Epidermal melanocyte (primary cell): ENCODE measurements at regions not wholly inside any gene's neighbourhood (a gene's known extent, or its start where the extent isn't known, plus 50 kb on each side); places are given as distances from the start of the nearest gene placed in this dataset.

Source experiments
- DNase-seq: peaks from one replicate; pipeline ENCODE4 v3.0.0; 2011; ENCODE audit warnings: low spot score; ENCODE audit not compliant: insufficient read length

DNA sequence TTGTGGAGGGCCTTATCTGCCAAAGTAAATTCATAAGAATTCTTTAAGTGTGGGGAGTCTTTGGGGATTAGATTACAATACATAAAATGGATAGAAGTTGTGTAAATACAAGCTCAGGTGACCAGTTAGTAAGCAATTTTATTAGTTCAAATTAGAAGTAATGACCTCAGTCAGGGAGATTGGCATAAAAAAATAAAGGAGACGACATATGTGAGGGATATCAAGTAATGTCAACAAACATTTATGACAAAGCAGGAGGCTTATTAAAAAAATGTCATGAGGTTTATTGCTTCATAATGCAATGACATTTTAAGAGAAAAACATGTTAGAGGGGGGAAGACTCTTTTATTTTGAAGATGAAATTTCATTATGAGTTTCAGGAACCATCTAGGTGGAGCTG lies 1137.0 kb upstream of the PHF14 start:
- DNase-seq, result no peak

DNA sequence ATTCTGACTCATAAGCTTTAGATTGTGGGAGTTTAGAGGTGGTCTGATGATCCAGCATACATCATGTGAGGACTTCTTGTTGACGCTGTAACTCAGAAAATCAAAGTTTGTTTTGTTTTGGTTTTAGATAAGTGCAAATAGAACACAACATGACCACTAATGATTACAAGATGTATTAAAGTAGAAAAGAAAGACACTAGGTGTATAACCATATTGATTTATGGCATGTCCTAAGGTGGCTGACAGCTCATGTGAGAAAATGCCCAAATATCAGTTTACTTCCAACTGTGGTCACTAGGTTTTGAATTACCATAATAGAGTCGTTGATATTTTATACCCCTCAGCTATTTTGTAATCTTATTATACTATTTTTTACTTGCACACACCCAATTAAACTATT lies 1131.4 kb upstream of the PHF14 start:
- DNase-seq, result no peak

- DNase-seq, result no peak
Observed at GRCh38 chr7:9846902-9847301, 1126.8 kb upstream of the PHF14 start.

DNA sequence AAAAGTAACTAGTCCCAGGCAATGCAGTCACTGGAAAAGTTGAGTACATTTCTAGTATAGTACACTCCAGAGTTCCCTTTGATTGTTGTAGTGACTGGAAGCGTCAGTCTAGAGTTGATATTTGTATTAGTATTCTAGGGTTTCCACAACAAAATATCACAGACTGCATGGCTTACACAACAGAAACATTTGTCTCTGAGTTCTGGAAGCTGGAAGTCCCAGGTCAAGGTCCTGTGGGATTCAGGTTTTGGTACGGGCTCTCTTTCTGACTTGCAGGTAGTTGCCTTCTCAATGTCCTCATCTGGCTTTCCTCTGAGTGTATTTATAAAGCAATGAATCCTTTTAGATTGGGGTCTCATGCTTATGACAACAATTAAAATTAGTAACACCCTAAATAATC lies 1119.1 kb upstream of the PHF14 start:
- no peak for DNase-seq

- DNase-seq, result no peak
Observed at GRCh38 chr7:9856668-9857067, 1117.0 kb upstream of the PHF14 start.

DNA sequence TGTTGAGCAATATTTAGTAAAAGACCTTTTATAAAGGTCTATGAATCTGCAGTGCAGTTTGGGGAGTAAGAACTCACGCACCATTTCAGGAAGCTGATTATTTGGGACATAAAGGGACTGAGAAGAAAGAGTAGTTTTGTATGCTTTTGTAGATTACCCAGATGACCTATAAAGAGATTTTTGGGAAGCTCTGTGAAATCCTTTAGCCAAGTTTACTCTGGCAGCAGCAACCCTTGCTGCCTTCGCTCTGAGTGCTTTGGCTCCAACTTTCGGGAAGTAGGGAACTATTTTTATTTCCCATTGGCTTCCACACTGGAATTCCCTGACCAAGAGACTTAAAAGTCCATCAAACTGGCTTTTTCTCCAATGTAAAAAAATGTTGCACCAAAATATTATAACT lies 1110.1 kb upstream of the PHF14 start:
- no peak for DNase-seq

DNA sequence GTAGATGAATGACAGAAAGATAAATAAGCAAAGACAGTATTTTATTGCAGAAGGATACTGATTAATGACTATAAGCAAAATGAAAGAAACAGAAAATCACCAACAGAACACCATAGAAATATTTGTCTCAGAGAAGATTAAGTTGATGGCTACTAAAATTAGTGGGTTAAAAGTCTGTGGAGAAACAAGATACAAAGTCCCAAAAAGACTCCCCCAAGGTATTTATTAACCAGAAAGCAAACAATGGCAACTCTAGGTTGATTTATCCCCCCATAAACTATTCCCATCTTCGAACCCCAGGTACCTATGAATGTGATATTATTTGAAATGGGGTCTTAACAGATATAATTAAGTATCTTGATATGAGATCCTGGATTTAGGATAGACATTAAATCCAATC lies 1104.5 kb upstream of the PHF14 start:
- DNase-seq, result no peak

DNA sequence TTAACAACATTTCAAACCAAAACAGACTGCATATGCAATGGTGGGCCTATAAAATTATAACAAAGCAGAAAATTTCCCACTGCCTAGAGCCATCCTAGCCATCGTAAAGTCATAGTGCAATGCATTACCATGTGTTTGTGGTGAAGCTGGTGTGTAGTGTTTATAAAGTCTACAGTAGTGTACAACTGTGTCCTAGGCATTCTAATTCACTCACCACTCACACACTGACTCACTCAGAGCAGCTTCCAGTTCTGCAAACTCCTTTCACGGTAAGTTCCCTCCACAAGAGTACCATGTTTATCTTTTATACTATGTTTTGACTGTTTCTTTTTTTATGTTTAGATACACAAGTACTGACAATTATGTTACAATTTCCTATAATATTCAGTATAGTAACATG lies 1104.1 kb upstream of the PHF14 start:
- DNase-seq, result no peak

DNA sequence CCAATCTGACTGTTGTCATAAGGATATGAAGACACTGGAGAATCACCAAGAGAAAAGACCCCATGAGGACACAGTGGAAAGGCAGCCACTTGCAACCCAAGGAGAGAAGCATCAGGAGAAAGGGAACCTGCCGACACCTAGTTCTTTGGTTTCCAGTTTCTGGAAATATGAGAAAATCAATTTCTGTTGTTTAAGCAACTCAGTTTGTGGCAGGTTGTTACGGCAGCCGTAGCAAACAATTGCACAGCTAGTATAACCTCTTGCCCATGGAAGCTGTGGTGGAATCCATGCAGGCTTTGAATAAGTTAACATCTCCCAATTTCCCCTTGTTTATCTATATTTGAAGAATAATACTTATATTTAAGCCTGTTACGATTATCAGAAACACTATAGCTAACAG lies 1103.0 kb upstream of the PHF14 start:
- DNase-seq, result no peak

DNA sequence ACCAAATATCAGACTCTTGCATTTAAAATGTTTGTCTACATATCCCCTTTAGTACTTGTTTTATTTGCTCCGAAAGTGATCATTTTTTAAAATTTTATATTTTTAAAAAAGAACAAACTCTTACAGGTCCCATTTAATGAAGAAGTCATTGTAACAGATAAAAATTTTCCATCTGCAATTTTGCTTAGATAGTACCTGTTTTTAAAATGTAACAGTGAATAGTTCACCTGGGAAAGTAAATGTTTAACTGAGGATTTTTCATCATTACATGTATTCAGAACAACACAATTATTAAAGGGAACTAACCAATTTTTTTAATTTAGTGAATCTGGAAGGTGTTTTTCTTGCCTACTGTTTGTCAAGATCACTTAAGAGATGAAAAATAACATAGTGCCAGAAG lies 1099.5 kb upstream of the PHF14 start:
- no peak for DNase-seq

- no peak for DNase-seq
Observed at GRCh38 chr7:9876053-9876452, 1097.6 kb upstream of the PHF14 start.

GRCh38 chr7:9889554-9889953 lies 1084.1 kb upstream of the PHF14 start:
- DNase-seq, result no peak

GRCh38 chr7:9890092-9890491 lies 1083.6 kb upstream of the PHF14 start:
- no peak for DNase-seq

GRCh38 chr7:9891056-9891455 lies 1082.6 kb upstream of the PHF14 start:
- no peak for DNase-seq

GRCh38 chr7:9900339-9900738 lies 1073.3 kb upstream of the PHF14 start:
- DNase-seq, result no peak

DNA sequence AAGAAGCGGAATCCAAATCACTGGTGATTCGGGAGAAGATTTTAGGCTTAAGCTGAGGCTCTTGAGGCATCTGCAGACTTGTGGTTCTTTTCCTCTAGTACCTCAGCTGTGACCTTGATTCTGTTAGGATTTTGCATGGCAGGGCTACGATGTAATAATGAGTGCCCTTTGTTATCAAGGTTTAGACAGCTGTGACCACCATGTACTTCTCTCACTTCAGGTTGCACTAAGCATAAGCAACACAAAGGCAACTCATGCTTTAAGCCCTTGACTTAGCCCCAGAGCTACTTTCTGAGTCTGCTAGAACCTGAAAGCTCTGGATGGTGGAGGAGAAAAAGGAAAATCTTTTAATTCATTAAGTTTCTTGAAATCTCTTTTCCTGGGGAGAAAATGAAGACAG lies 1052.3 kb upstream of the PHF14 start:
- no peak for DNase-seq

- DNase-seq, result no peak
Observed at GRCh38 chr7:9937944-9938631, 1035.6 kb upstream of the PHF14 start.

GRCh38 chr7:9939176-9939575 lies 1034.5 kb upstream of the PHF14 start:
- DNase-seq, result no peak

GRCh38 chr7:9945131-9945530 lies 1028.5 kb upstream of the PHF14 start:
- no peak for DNase-seq

DNA sequence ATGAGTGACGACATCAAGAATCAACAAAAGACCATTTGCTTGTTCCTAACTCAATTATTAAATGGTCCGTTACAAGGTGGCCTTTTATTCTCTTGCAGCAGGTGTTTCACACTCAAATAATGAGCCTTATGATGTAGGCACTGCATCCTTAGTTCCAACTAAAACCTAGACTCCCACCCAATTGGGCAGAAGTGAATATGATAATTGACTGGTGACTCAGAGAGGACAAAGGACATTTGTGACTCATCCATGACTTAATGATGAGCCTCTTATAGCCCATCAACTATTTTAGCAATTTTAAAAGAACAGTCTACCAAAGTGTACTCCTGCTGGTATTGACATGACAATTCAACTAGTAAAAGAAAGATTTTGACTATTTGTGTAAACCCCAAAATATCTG lies 1027.8 kb upstream of the PHF14 start:
- DNase-seq, result no peak

- DNase-seq, result no peak
Observed at GRCh38 chr7:9955138-9955537, 1018.5 kb upstream of the PHF14 start.

- DNase-seq, result no peak
Observed at GRCh38 chr7:9958486-9958885, 1015.2 kb upstream of the PHF14 start.

- DNase-seq, result no peak
Observed at GRCh38 chr7:9960460-9960859, 1013.2 kb upstream of the PHF14 start.
